H1 (cell line): ENCODE measurements at regions not wholly inside any gene's neighbourhood (a gene's known extent, or its start where the extent isn't known, plus 50 kb on each side); places are given as distances from the start of the nearest gene placed in this dataset.

Experiments used
- ATF2 ChIP-seq: IDR thresholded peaks from 2 replicates; pipeline ENCODE4 v1.6.1; 2012; ENCODE audit warnings: low read length, inconsistent platforms
- BCL11A ChIP-seq, 2 experiments: IDR thresholded peaks; one replicate each; pipeline ENCODE4 v1.6.1; 2011; ENCODE audit warnings: low read depth in 2 of 2, low read length in 2 of 2, mild to moderate bottlenecking in 2 of 2
- CHD7 ChIP-seq: fragments of 300-600 bp; sonication (generic); IDR thresholded peaks from 2 replicates; pipeline ENCODE4 v1.7.1; 2012; ENCODE audit warnings: low read length, moderate library complexity, mild to moderate bottlenecking, inconsistent platforms; ENCODE audit not compliant: insufficient replicate concordance
- GABPA ChIP-seq: IDR thresholded peaks from 2 replicates; pipeline ENCODE4 v1.6.1; 2011; ENCODE audit warnings: mild to moderate bottlenecking, low read length, moderate library complexity, borderline replicate concordance; ENCODE audit not compliant: insufficient read depth
- JUND ChIP-seq: IDR thresholded peaks from 2 replicates; pipeline ENCODE4 v1.6.1; 2011; ENCODE audit warnings: mild to moderate bottlenecking, improper control_type of control experiment, low read length
- RXRA ChIP-seq: IDR thresholded peaks from 2 replicates; pipeline ENCODE4 v1.6.1; 2011; ENCODE audit warnings: low read depth, mild to moderate bottlenecking, low read length, moderate library complexity; ENCODE audit not compliant: insufficient read depth
- SIX5 ChIP-seq: IDR thresholded peaks from 2 replicates; pipeline ENCODE4 v1.6.1; 2011; ENCODE audit warnings: mild to moderate bottlenecking, low read depth, low read length
- SP1 ChIP-seq: IDR thresholded peaks from 2 replicates; pipeline ENCODE4 v1.6.1; 2011; ENCODE audit warnings: low read depth, low read length
- SP4 ChIP-seq: IDR thresholded peaks from 2 replicates; pipeline ENCODE4 v1.6.1; 2012; ENCODE audit warnings: low read length, inconsistent platforms
- TF ChIP-seq, protein P1 (sequence below): IDR thresholded peaks from 2 replicates; pipeline ENCODE4 v1.6.1; 2011; ENCODE audit warnings: low read length, improper control_type of control experiment

GRCh38 chrX:69366183-69366582, 137.9 kb upstream of the NALF2 start (continued):
- TF ChIP-seq CHD7 = no peak
- TF ChIP-seq SP1 = no peak
- TF ChIP-seq GABPA = no peak
- TF ChIP-seq RXRA = no peak
- no peak for TF ChIP-seq SIX5
- TF ChIP-seq ATF2 = no peak
- no peak for TF ChIP-seq SP4
- TF ChIP-seq, protein P1, sequence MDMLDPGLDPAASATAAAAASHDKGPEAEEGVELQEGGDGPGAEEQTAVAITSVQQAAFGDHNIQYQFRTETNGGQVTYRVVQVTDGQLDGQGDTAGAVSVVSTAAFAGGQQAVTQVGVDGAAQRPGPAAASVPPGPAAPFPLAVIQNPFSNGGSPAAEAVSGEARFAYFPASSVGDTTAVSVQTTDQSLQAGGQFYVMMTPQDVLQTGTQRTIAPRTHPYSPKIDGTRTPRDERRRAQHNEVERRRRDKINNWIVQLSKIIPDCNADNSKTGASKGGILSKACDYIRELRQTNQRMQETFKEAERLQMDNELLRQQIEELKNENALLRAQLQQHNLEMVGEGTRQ = no peak
- no peak for TF ChIP-seq BCL11A (IDR thresholded peaks at IDR 0.05; ENCODE audit: low read depth in 2 of 2, low read length in 2 of 2)
- TF ChIP-seq JUND = no peak
